PFSK-1 (cell line): ENCODE measurements at regions not wholly inside any gene's neighbourhood (a gene's known extent, or its start where the extent isn't known, plus 50 kb on each side); places are given as distances from the start of the nearest gene placed in this dataset.

Source experiments
- FOXP2 ChIP-seq: optimal IDR thresholded peaks from 2 replicates; pipeline ENCODE3; 2011; ENCODE audit warnings: borderline replicate concordance, control low read depth, inconsistent platforms; ENCODE audit not compliant: insufficient read depth; ENCODE audit errors: extremely low read length, extremely low read depth
- POLR2AphosphoS5 ChIP-seq: IDR thresholded peaks from 2 replicates; pipeline ENCODE4 v1.6.1; 2012; ENCODE audit warnings: low read depth, mild to moderate bottlenecking, control low read depth, low read length, moderate library complexity
- REST ChIP-seq, 2 experiments: IDR thresholded peaks; 2 replicates each; pipeline versions ENCODE4 v1.6.1 to v1.8.0; 2011 to 2012; ENCODE audit warnings: low read depth in 2 of 2, low read length in 2 of 2, control low read depth in 1 of 2, inconsistent platforms in 1 of 2, mild to moderate bottlenecking in 1 of 2, moderate library complexity in 1 of 2; ENCODE audit not compliant: insufficient read depth in 1 of 2
- SIN3A ChIP-seq: IDR thresholded peaks from 2 replicates; pipeline ENCODE4 v1.6.1; 2012; ENCODE audit warnings: mild to moderate bottlenecking, low read length, moderate library complexity, borderline replicate concordance; ENCODE audit not compliant: insufficient read depth
- TAF1 ChIP-seq: IDR thresholded peaks from 2 replicates; pipeline ENCODE4 v1.6.1; 2012; ENCODE audit warnings: low read length, control low read depth, borderline replicate concordance; ENCODE audit not compliant: insufficient read depth

- no peak for TF ChIP-seq FOXP2
- TF ChIP-seq REST (IDR thresholded peaks at IDR 0.05; ENCODE audit: insufficient read depth in 1 of 2, low read depth in 2 of 2, low read length in 2 of 2), result no peak
- TF ChIP-seq SIN3A, result no peak
- no peak for TF ChIP-seq POLR2AphosphoS5
- no peak for TF ChIP-seq TAF1
Measured at GRCh38 chr2:153027533-153027932, 309.1 kb downstream of the ARL6IP6 start.

- no peak for TF ChIP-seq TAF1
Measured at GRCh38 chr2:153020201-153020600, 301.8 kb downstream of the ARL6IP6 start.

GRCh38 chr2:153005071-153005730 lies 286.8 kb downstream of the ARL6IP6 start:
- no peak for TF ChIP-seq SIN3A
- no peak for TF ChIP-seq REST (IDR thresholded peaks at IDR 0.05; ENCODE audit: insufficient read depth in 1 of 2, low read depth in 2 of 2, low read length in 2 of 2)
- TF ChIP-seq FOXP2, result no peak
- TF ChIP-seq POLR2AphosphoS5, result no peak
- no peak for TF ChIP-seq TAF1

GRCh38 chr2:153004627-153005026 lies 286.2 kb downstream of the ARL6IP6 start:
- TF ChIP-seq POLR2AphosphoS5, result no peak
- TF ChIP-seq FOXP2, result no peak
- no peak for TF ChIP-seq SIN3A
- TF ChIP-seq TAF1, result no peak
- TF ChIP-seq REST (IDR thresholded peaks at IDR 0.05; ENCODE audit: insufficient read depth in 1 of 2, low read depth in 2 of 2, low read length in 2 of 2), result no peak

GRCh38 chr2:152974146-152974545 lies 255.7 kb downstream of the ARL6IP6 start:
- TF ChIP-seq SIN3A, result no peak
- no peak for TF ChIP-seq POLR2AphosphoS5
- no peak for TF ChIP-seq TAF1
- TF ChIP-seq REST (IDR thresholded peaks at IDR 0.05; ENCODE audit: insufficient read depth in 1 of 2, low read depth in 2 of 2, low read length in 2 of 2), result no peak
- no peak for TF ChIP-seq FOXP2
